ENCODE measurements at regions not wholly inside any gene's neighbourhood (a gene's known extent, or its start where the extent isn't known, plus 50 kb on each side); places are given as distances from the start of the nearest gene placed in this dataset.

DNA sequence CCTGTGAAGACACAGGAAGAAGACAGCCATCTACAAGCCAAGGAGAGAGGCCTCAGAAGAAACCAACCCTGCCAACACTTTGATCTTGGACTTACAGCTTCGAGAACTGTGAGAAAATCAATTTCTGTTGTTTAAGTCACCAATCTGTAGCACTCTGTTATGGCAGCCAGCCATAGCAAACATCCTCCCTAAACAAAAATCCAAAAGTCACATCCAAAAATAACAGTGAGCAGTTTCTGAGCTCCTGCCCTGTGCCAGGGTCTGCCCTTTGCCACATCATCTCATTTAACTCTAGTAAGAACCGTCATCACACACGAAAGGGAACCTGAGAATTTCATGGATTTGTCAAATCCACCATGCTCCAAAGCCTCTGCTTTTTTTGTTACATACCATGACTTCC is 118.8 kb downstream of the TRIM36 start:
- peaks cover 0 to 4% (median 0%) of the 10 kb centered on the region in 7 donors for H3K9me3 Mint-ChIP-seq
- H3K27ac ChIP-seq (ENCODE audit: insufficient read depth, low read length, poor library complexity, severe bottlenecking): no peak overlapping the region
- H3K36me3 Mint-ChIP-seq: no peaks in the 10 kb centered on the region
- ATAC-seq (ENCODE audit: low read depth in 2 of 2) (no peak), DNase-seq (no peak)
- no peaks in the 10 kb centered on the region for H3K4me1 Mint-ChIP-seq
- no peaks in the 10 kb centered on the region for H3K4me1 ChIP-seq (ENCODE audit: control insufficient read depth, insufficient read depth, low read length, poor library complexity, severe bottlenecking)
- no peaks in the 10 kb centered on the region for H3K36me3 ChIP-seq (ENCODE audit: control insufficient read depth, insufficient read depth, low read length)
- no peak overlapping the region for H3K27ac Mint-ChIP-seq
- H3K4me3 ChIP-seq (ENCODE audit: low read depth, low read length): no peak overlapping the region
- no peaks in the 10 kb centered on the region for H3K27me3 Mint-ChIP-seq
- no peak overlapping the region for H3K4me3 Mint-ChIP-seq
- no peaks in the 10 kb centered on the region for H3K27me3 ChIP-seq (ENCODE audit: control insufficient read depth, insufficient read depth, low read length)
- H3K9me3 ChIP-seq (ENCODE audit: control insufficient read depth in 2 of 2, low read length in 2 of 2): no peaks in the 10 kb centered on the region

DNA sequence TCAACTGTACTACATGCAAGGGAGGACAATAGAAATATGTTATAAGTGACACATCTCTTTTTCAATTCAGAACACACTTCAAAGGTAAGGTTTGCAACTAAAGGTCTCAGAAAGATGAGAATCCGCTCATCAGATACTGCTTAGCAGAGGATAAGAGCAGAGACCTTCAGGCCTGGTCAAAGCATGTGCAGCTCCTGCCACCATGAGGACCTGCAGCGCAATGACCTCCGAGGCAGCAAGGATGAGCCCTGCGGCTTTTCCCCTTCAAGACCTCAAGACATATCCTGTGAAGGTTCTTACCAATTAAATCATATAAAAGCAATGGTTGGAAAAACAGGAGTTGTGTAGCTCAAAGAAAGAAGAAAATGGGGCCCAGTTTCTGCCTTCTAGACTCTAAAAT is 135.8 kb downstream of the TRIM36 start:
- Histone ChIP-seq H3K9me3 (ENCODE audit: control insufficient read depth in 2 of 2, low read length in 2 of 2) (peaks cover 0 to 7% of the 10 kb centered on the region in 2 experiments), H3K27me3 (ENCODE audit: control insufficient read depth, insufficient read depth, low read length) (peaks cover 3% of the 10 kb centered on the region), H3K27ac (ENCODE audit: insufficient read depth, low read length, poor library complexity, severe bottlenecking) (no peak overlapping the region), H3K36me3 (ENCODE audit: control insufficient read depth, insufficient read depth, low read length) (no peaks in the 10 kb centered on the region), H3K4me1 (ENCODE audit: control insufficient read depth, insufficient read depth, low read length, poor library complexity, severe bottlenecking) (no peaks in the 10 kb centered on the region), H3K4me3 (ENCODE audit: low read depth, low read length) (no peak overlapping the region)
- no peak for DNase-seq
- Mint-ChIP-seq H3K27me3 (no peaks in the 10 kb centered on the region), H3K4me1 (no peaks in the 10 kb centered on the region), H3K4me3 (no peak overlapping the region), H3K36me3 (no peaks in the 10 kb centered on the region), H3K9me3 (peaks cover 3 to 33% (median 14%) of the 10 kb centered on the region in 7 donors), H3K27ac (no peak overlapping the region)
- ATAC-seq (ENCODE audit: low read depth in 2 of 2): no peak

DNA sequence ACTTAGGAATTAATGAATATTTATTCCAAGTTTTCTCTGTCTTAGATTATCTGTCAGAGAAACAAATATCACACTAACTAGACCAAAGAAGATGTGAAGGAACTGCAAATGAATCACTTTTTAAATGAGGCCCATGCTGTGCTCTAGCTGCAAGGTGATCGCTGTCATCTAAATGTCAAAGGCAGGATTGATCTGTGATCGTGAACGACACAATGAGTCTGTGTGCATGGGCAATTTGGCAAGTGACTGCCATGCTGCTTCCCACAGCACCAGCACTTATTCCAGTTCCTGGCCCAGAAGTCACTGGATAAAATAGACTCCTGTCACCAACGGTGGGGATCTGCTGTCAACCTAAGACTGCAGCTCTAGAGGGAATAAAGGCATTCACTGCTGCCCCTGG is 141.2 kb downstream of the TRIM36 start:
- peaks cover 3% of the 10 kb centered on the region for H3K27me3 ChIP-seq (ENCODE audit: control insufficient read depth, insufficient read depth, low read length)
- no peak for DNase-seq

GRCh38 chr5:115024922-115025321 is 144.8 kb downstream of the TRIM36 start:
- no peaks in the 10 kb centered on the region for H3K4me1 Mint-ChIP-seq
- H3K9me3 ChIP-seq (ENCODE audit: control insufficient read depth in 2 of 2, low read length in 2 of 2): no peaks in the 10 kb centered on the region
- H3K4me3 ChIP-seq (ENCODE audit: low read depth, low read length): no peak overlapping the region
- H3K36me3 Mint-ChIP-seq: no peaks in the 10 kb centered on the region
- H3K27me3 Mint-ChIP-seq: peaks cover 8% of the 10 kb centered on the region
- no peaks in the 10 kb centered on the region for H3K27me3 ChIP-seq (ENCODE audit: control insufficient read depth, insufficient read depth, low read length)
- H3K36me3 ChIP-seq (ENCODE audit: control insufficient read depth, insufficient read depth, low read length): no peaks in the 10 kb centered on the region
- H3K4me1 ChIP-seq (ENCODE audit: control insufficient read depth, insufficient read depth, low read length, poor library complexity, severe bottlenecking): no peaks in the 10 kb centered on the region
- peaks cover 0 to 2% (median 0%) of the 10 kb centered on the region in 7 donors for H3K9me3 Mint-ChIP-seq
- no peak for DNase-seq
- no peak for ATAC-seq (ENCODE audit: low read depth in 2 of 2)
- no peak overlapping the region for H3K4me3 Mint-ChIP-seq
- no peak overlapping the region for H3K27ac Mint-ChIP-seq
- H3K27ac ChIP-seq (ENCODE audit: insufficient read depth, low read length, poor library complexity, severe bottlenecking): no peak overlapping the region

More for the DNA sequence above, 141.2 kb downstream of the TRIM36 start:
- Mint-ChIP-seq H3K4me3 (no peak overlapping the region), H3K4me1 (no peaks in the 10 kb centered on the region), H3K36me3 (no peaks in the 10 kb centered on the region), H3K9me3 (peaks cover 0 to 7% (median 2%) of the 10 kb centered on the region in 7 donors), H3K27ac (no peak overlapping the region), H3K27me3 (peaks cover 8% of the 10 kb centered on the region)
- no peak overlapping the region for H3K27ac ChIP-seq (ENCODE audit: insufficient read depth, low read length, poor library complexity, severe bottlenecking)
- H3K4me1 ChIP-seq (ENCODE audit: control insufficient read depth, insufficient read depth, low read length, poor library complexity, severe bottlenecking): no peaks in the 10 kb centered on the region
- H3K4me3 ChIP-seq (ENCODE audit: low read depth, low read length): no peak overlapping the region
- H3K9me3 ChIP-seq (ENCODE audit: control insufficient read depth in 2 of 2, low read length in 2 of 2): peaks cover 0 to 2% of the 10 kb centered on the region in 2 experiments
- no peaks in the 10 kb centered on the region for H3K36me3 ChIP-seq (ENCODE audit: control insufficient read depth, insufficient read depth, low read length)
- no peak for ATAC-seq (ENCODE audit: low read depth in 2 of 2)

DNA sequence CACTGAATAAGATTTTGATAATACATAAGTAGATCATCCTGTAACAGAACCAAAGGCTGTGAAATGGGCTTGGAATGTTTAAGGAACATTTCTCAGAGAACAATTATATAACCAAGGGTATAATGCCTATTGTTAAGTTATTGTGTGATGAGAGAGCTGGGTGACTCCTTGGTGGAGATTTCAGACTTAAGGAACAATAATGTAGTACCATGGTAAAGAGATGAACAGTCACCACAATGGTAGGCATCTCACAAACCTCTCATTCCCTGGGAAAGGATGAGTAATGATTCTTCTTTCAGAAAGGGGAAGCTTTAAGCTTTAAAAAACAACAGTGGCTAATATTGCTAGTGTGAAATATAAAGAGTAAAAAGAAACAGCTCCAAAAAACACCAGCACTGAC is 147.4 kb downstream of the TRIM36 start:
- Histone ChIP-seq H3K9me3 (ENCODE audit: control insufficient read depth in 2 of 2, low read length in 2 of 2) (no peaks in the 10 kb centered on the region), H3K4me1 (ENCODE audit: control insufficient read depth, insufficient read depth, low read length, poor library complexity, severe bottlenecking) (no peaks in the 10 kb centered on the region), H3K27me3 (ENCODE audit: control insufficient read depth, insufficient read depth, low read length) (no peaks in the 10 kb centered on the region), H3K36me3 (ENCODE audit: control insufficient read depth, insufficient read depth, low read length) (no peaks in the 10 kb centered on the region), H3K27ac (ENCODE audit: insufficient read depth, low read length, poor library complexity, severe bottlenecking) (no peak overlapping the region), H3K4me3 (ENCODE audit: low read depth, low read length) (no peak overlapping the region)
- no peaks in the 10 kb centered on the region for H3K36me3 Mint-ChIP-seq
- peaks cover 8% of the 10 kb centered on the region for H3K27me3 Mint-ChIP-seq
- H3K9me3 Mint-ChIP-seq: peaks cover 0 to 2% (median 0%) of the 10 kb centered on the region in 7 donors
- ATAC-seq (ENCODE audit: low read depth in 2 of 2) (no peak), DNase-seq (no peak)
- H3K4me3 Mint-ChIP-seq: no peak overlapping the region
- no peak overlapping the region for H3K27ac Mint-ChIP-seq
- H3K4me1 Mint-ChIP-seq: no peaks in the 10 kb centered on the region

DNA sequence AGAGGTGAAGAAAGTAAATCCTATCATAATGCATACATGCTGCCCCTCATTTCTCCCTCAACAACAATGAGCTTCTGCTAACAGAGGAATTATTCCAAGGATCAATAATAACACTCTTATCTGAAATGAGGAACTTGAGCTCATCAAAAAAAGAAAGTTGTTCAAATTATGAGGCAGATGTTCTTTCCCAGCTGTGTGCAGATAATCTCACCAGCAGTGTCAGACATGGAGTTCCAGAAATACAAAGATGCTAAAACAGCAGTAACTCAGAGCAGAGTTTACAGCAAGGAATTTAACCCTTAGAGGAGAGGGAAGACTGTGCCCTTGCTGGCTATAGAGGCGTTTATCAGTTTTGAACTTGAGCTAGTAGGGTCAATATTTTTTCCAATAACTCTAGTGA is 153.1 kb downstream of the TRIM36 start:
- H3K27ac ChIP-seq (ENCODE audit: insufficient read depth, low read length, poor library complexity, severe bottlenecking): no peak overlapping the region
- no peaks in the 10 kb centered on the region for H3K27me3 Mint-ChIP-seq
- no peak overlapping the region for H3K4me3 Mint-ChIP-seq
- H3K27me3 ChIP-seq (ENCODE audit: control insufficient read depth, insufficient read depth, low read length): no peaks in the 10 kb centered on the region
- H3K36me3 ChIP-seq (ENCODE audit: control insufficient read depth, insufficient read depth, low read length): no peaks in the 10 kb centered on the region
- no peak overlapping the region for H3K4me3 ChIP-seq (ENCODE audit: low read depth, low read length)
- ATAC-seq (ENCODE audit: low read depth in 2 of 2) (no peak), DNase-seq (no peak)
- H3K4me1 Mint-ChIP-seq: no peaks in the 10 kb centered on the region
- H3K9me3 Mint-ChIP-seq: peaks cover 0 to 8% (median 3%) of the 10 kb centered on the region in 7 donors
- H3K27ac Mint-ChIP-seq: no peak overlapping the region
- H3K36me3 Mint-ChIP-seq: no peaks in the 10 kb centered on the region
- no peaks in the 10 kb centered on the region for H3K4me1 ChIP-seq (ENCODE audit: control insufficient read depth, insufficient read depth, low read length, poor library complexity, severe bottlenecking)
- H3K9me3 ChIP-seq (ENCODE audit: control insufficient read depth in 2 of 2, low read length in 2 of 2): peaks cover 0 to 3% of the 10 kb centered on the region in 2 experiments

GRCh38 chr5:114999176-114999575 is 170.5 kb downstream of the TRIM36 start:
- no peaks in the 10 kb centered on the region for H3K36me3 Mint-ChIP-seq
- peaks cover 0 to 7% (median 0%) of the 10 kb centered on the region in 7 donors for H3K9me3 Mint-ChIP-seq

DNA sequence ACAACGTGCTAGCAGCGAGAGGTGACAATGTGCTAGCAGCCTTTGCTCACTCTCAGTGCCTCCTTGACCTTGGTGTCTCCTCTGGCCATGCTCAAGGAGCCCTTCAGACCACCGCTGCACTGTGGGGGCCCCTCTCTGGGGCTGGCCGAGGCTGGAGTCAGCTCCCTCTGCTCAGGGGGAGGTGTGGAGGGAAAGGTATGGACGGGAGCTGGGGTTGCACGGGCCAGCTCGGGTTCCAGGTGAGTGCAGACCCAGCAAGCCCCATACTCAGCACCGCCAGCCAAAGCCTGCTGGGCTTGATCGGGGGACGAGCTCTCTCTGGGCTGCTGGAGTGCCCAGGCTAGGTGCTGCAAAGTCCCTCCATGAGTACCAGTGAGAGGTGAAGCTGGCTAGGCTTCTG is 180.2 kb downstream of the TRIM36 start:
- H3K27ac ChIP-seq (ENCODE audit: insufficient read depth, low read length, poor library complexity, severe bottlenecking): no peak overlapping the region

More at GRCh38 chr5:114999176-114999575, 170.5 kb downstream of the TRIM36 start:
- H3K4me3 Mint-ChIP-seq: no peak overlapping the region
- no peaks in the 10 kb centered on the region for H3K4me1 ChIP-seq (ENCODE audit: control insufficient read depth, insufficient read depth, low read length, poor library complexity, severe bottlenecking)
- no peaks in the 10 kb centered on the region for H3K27me3 Mint-ChIP-seq
- no peak for ATAC-seq (ENCODE audit: low read depth in 2 of 2)
- no peaks in the 10 kb centered on the region for H3K27me3 ChIP-seq (ENCODE audit: control insufficient read depth, insufficient read depth, low read length)
- H3K27ac ChIP-seq (ENCODE audit: insufficient read depth, low read length, poor library complexity, severe bottlenecking): no peak overlapping the region
- no peak overlapping the region for H3K4me3 ChIP-seq (ENCODE audit: low read depth, low read length)
- DNase-seq: no peak
- H3K9me3 ChIP-seq (ENCODE audit: control insufficient read depth in 2 of 2, low read length in 2 of 2): no peaks in the 10 kb centered on the region
- no peaks in the 10 kb centered on the region for H3K36me3 ChIP-seq (ENCODE audit: control insufficient read depth, insufficient read depth, low read length)
- H3K27ac Mint-ChIP-seq: no peak overlapping the region
- H3K4me1 Mint-ChIP-seq: no peaks in the 10 kb centered on the region

More for the DNA sequence above, 180.2 kb downstream of the TRIM36 start:
- H3K36me3 Mint-ChIP-seq: no peaks in the 10 kb centered on the region
- Histone ChIP-seq H3K27me3 (ENCODE audit: control insufficient read depth, insufficient read depth, low read length) (no peaks in the 10 kb centered on the region), H3K4me3 (ENCODE audit: low read depth, low read length) (no peak overlapping the region), H3K36me3 (ENCODE audit: control insufficient read depth, insufficient read depth, low read length) (no peaks in the 10 kb centered on the region), H3K4me1 (ENCODE audit: control insufficient read depth, insufficient read depth, low read length, poor library complexity, severe bottlenecking) (no peaks in the 10 kb centered on the region), H3K9me3 (ENCODE audit: control insufficient read depth in 2 of 2, low read length in 2 of 2) (no peaks in the 10 kb centered on the region)
- ATAC-seq (ENCODE audit: low read depth in 2 of 2) (no peak), DNase-seq (no peak)
- no peak overlapping the region for H3K27ac Mint-ChIP-seq
- H3K9me3 Mint-ChIP-seq: peaks cover 0 to 5% (median 0%) of the 10 kb centered on the region in 7 donors
- no peaks in the 10 kb centered on the region for H3K4me1 Mint-ChIP-seq
- H3K4me3 Mint-ChIP-seq: no peak overlapping the region
- no peaks in the 10 kb centered on the region for H3K27me3 Mint-ChIP-seq

Measured in CD4-positive, CD25-positive, alpha-beta regulatory T cell (primary cell).